Liver (tissue), 3 donors: ENCODE measurements at regions not wholly inside any gene's neighbourhood (a gene's known extent, or its start where the extent isn't known, plus 50 kb on each side); places are given as distances from the start of the nearest gene placed in this dataset.

Experiments
- ATF3 ChIP-seq: IDR thresholded peaks from 2 replicates; pipeline ENCODE4 v1.6.1; 2016; ENCODE audit warnings: antibody characterized with exemption
- GABPA ChIP-seq, 2 donors: IDR thresholded peaks in 1 of 2; conservative IDR thresholded peaks in 1 of 2; 2 replicates each; pipeline ENCODE4 v1.6.1; 2016; ENCODE audit warnings: antibody characterized with exemption in 2 of 2, mild to moderate bottlenecking in 1 of 2, moderate library complexity in 1 of 2
- HNF4A ChIP-seq, 2 donors: conservative IDR thresholded peaks; 2 replicates each; pipeline ENCODE4 v1.6.1; 2016; ENCODE audit warnings: antibody characterized with exemption in 2 of 2, mild to moderate bottlenecking in 2 of 2
- JUND ChIP-seq, 2 donors: IDR thresholded peaks; 2 replicates each; pipeline ENCODE4 v1.6.1; 2016; ENCODE audit warnings: antibody characterized with exemption in 2 of 2
- RAD21 ChIP-seq, 2 donors: IDR thresholded peaks; 2 replicates each; pipeline ENCODE4 v1.6.1; 2016; ENCODE audit warnings: antibody characterized with exemption in 2 of 2, mild to moderate bottlenecking in 2 of 2
- YY1 ChIP-seq: IDR thresholded peaks from 2 replicates; pipeline ENCODE4 v1.6.1; 2016; ENCODE audit warnings: antibody characterized with exemption, mild to moderate bottlenecking
- TF ChIP-seq, protein P1 (sequence below): fragments of 150-350 bp; IDR thresholded peaks from 2 replicates; pipeline ENCODE4 v1.5.1; 2017; ENCODE audit warnings: improper control_type of control experiment, low read depth, low read length; ENCODE audit not compliant: missing input control
- TF ChIP-seq, protein P2 (sequence below): IDR thresholded peaks from 2 replicates; pipeline ENCODE4 v1.6.1; 2016; ENCODE audit warnings: antibody characterized with exemption
- TF ChIP-seq, protein P3 (sequence below): IDR thresholded peaks from 2 replicates; pipeline ENCODE4 v1.6.1; 2016; ENCODE audit warnings: antibody characterized with exemption, mild to moderate bottlenecking
- TF ChIP-seq, protein P4 (sequence below): IDR thresholded peaks from 2 replicates; pipeline ENCODE4 v1.6.1; 2016; ENCODE audit warnings: antibody characterized with exemption
- donor health status: healthy.
- donor health status: healthy.

DNA sequence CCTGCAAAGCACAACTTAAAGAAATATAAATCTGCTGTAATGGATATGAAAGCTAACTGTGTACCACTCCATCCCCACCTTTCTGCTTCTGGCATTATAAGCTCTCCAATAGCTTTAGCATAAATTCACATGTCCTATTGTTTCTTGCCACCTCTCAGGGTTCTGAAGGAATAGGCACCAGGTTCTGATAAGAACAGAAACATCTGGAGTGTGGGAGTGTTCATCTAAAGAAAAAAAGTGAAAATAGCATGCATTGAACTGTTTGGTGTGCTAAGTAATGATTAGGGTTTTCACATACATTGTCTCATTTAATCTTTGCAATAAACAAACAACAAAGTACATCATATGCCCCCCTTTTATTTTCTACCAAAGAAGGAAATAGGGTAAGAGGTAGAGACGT lies 72.3 kb downstream of the FAM76B start:
- TF ChIP-seq, protein P1, sequence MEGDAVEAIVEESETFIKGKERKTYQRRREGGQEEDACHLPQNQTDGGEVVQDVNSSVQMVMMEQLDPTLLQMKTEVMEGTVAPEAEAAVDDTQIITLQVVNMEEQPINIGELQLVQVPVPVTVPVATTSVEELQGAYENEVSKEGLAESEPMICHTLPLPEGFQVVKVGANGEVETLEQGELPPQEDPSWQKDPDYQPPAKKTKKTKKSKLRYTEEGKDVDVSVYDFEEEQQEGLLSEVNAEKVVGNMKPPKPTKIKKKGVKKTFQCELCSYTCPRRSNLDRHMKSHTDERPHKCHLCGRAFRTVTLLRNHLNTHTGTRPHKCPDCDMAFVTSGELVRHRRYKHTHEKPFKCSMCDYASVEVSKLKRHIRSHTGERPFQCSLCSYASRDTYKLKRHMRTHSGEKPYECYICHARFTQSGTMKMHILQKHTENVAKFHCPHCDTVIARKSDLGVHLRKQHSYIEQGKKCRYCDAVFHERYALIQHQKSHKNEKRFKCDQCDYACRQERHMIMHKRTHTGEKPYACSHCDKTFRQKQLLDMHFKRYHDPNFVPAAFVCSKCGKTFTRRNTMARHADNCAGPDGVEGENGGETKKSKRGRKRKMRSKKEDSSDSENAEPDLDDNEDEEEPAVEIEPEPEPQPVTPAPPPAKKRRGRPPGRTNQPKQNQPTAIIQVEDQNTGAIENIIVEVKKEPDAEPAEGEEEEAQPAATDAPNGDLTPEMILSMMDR = no peak
- TF ChIP-seq, protein P2, sequence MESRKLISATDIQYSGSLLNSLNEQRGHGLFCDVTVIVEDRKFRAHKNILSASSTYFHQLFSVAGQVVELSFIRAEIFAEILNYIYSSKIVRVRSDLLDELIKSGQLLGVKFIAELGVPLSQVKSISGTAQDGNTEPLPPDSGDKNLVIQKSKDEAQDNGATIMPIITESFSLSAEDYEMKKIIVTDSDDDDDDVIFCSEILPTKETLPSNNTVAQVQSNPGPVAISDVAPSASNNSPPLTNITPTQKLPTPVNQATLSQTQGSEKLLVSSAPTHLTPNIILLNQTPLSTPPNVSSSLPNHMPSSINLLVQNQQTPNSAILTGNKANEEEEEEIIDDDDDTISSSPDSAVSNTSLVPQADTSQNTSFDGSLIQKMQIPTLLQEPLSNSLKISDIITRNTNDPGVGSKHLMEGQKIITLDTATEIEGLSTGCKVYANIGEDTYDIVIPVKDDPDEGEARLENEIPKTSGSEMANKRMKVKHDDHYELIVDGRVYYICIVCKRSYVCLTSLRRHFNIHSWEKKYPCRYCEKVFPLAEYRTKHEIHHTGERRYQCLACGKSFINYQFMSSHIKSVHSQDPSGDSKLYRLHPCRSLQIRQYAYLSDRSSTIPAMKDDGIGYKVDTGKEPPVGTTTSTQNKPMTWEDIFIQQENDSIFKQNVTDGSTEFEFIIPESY = no peak
- TF ChIP-seq ATF3 (no peak), RAD21 (IDR thresholded peaks at IDR 0.05) (no peak), HNF4A (conservative IDR thresholded peaks at IDR 0.05) (no peak), GABPA (IDR thresholded peaks at IDR 0.05 in 1 of 2, conservative IDR thresholded peaks at IDR 0.05 in 1 of 2) (no peak), JUND (IDR thresholded peaks at IDR 0.05) (no peak), YY1 (no peak)
- TF ChIP-seq, protein P3, sequence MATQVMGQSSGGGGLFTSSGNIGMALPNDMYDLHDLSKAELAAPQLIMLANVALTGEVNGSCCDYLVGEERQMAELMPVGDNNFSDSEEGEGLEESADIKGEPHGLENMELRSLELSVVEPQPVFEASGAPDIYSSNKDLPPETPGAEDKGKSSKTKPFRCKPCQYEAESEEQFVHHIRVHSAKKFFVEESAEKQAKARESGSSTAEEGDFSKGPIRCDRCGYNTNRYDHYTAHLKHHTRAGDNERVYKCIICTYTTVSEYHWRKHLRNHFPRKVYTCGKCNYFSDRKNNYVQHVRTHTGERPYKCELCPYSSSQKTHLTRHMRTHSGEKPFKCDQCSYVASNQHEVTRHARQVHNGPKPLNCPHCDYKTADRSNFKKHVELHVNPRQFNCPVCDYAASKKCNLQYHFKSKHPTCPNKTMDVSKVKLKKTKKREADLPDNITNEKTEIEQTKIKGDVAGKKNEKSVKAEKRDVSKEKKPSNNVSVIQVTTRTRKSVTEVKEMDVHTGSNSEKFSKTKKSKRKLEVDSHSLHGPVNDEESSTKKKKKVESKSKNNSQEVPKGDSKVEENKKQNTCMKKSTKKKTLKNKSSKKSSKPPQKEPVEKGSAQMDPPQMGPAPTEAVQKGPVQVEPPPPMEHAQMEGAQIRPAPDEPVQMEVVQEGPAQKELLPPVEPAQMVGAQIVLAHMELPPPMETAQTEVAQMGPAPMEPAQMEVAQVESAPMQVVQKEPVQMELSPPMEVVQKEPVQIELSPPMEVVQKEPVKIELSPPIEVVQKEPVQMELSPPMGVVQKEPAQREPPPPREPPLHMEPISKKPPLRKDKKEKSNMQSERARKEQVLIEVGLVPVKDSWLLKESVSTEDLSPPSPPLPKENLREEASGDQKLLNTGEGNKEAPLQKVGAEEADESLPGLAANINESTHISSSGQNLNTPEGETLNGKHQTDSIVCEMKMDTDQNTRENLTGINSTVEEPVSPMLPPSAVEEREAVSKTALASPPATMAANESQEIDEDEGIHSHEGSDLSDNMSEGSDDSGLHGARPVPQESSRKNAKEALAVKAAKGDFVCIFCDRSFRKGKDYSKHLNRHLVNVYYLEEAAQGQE = no peak
- TF ChIP-seq, protein P4, sequence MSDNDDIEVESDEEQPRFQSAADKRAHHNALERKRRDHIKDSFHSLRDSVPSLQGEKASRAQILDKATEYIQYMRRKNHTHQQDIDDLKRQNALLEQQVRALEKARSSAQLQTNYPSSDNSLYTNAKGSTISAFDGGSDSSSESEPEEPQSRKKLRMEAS = no peak
